B cell (primary cell): ENCODE measurements at regions not wholly inside any gene's neighbourhood (a gene's known extent, or its start where the extent isn't known, plus 50 kb on each side); places are given as distances from the start of the nearest gene placed in this dataset.

Experiments
- CTCF ChIP-seq: fragments of 200-600 bp; IDR thresholded peaks from one replicate; pipeline ENCODE4 v1.8.0; 2022; ENCODE audit warnings: antibody characterized with exemption, mild to moderate bottlenecking
- EZH2 ChIP-seq: IDR thresholded peaks from 2 replicates; pipeline ENCODE4 v1.6.1; 2012; ENCODE audit warnings: borderline replicate concordance, low read depth, mild to moderate bottlenecking, moderate library complexity, low read length; ENCODE audit not compliant: insufficient read depth, poor library complexity, severe bottlenecking

GRCh38 chr10:124268976-124269375, 149.7 kb downstream of the OAT start:
- TF ChIP-seq CTCF (no peak), EZH2 (no peak)
